HepG2 (cell line): ENCODE measurements at regions not wholly inside any gene's neighbourhood (a gene's known extent, or its start where the extent isn't known, plus 50 kb on each side); places are given as distances from the start of the nearest gene placed in this dataset.

Experiments used
- ATAC-seq: fragments of 200-7000 bp; cut with Tn5 transposase; 3 replicates; pipeline ENCODE4 v1.9.1; 2020; ENCODE audit warnings: mild to moderate bottlenecking, moderate library complexity
- BruUV-seq: library from RNA; stranded (reverse); fragments of 400-500 nt; replicated peaks from 2 replicates; lab custom pipeline; 2021; lab: Mats Ljungman, UMichigan
- CTCF ChIA-PET: fragments of 300-600 bp; formaldehyde crosslinking; extraction: SDS; loops from one replicate; lab custom pipeline; 2021; ENCODE audit warnings: low total read pairs, inconsistent platforms, low intra/inter-chr PET ratio; lab: Yijun Ruan, JAX
- POLR2A ChIA-PET: fragments of 350-600 bp; sonication (Branson Sonifier 250); formaldehyde crosslinking; loops from one replicate; lab custom pipeline; 2020; ENCODE audit warnings: antibody characterized with exemption, inconsistent platforms; lab: Yijun Ruan, JAX
- DNase-seq: peaks from one replicate; pipeline ENCODE4 v3.0.0-alpha.2; 2015; ENCODE audit warnings: low spot score
- FAIRE-seq: peaks from 3 replicates; lab custom pipeline; 2011; peaks lifted over from hg19 to GRCh38; lab: Jason Lieb, UNC
- H2AFZ ChIP-seq: one replicate; pipeline ENCODE4 v1.6.1; 2011; ENCODE audit warnings: low read length, inconsistent platforms
- H3K27ac ChIP-seq: fragments of 300-600 bp; 3 replicates; pipeline ENCODE4 v1.8.0; 2011; ENCODE audit warnings: mixed run types, mild to moderate bottlenecking, mixed read lengths, low read length, inconsistent platforms; ENCODE audit not compliant: insufficient read depth; ENCODE audit errors: extremely low read length
- H3K27me3 ChIP-seq, 2 experiments: fragments of 200-600 bp in 1 of 2; 2 replicates in 1 of 2; 3 replicates in 1 of 2; pipeline versions ENCODE4 v1.6.0 to v1.8.0; 2011; ENCODE audit warnings: low read length in 2 of 2, mild to moderate bottlenecking in 2 of 2, moderate library complexity in 2 of 2, inconsistent platforms in 1 of 2; ENCODE audit not compliant: insufficient read depth in 2 of 2, control insufficient read depth in 1 of 2
- H3K36me3 ChIP-seq, 2 experiments: fragments of 200-600 bp in 1 of 2; replicated peaks in 1 of 2; 2 replicates in 1 of 2; 3 replicates in 1 of 2; pipeline versions ENCODE4 v1.5.1 to v1.8.0; 2011; ENCODE audit warnings: low read length in 2 of 2, inconsistent platforms in 1 of 2; ENCODE audit not compliant: insufficient read depth in 2 of 2, control insufficient read depth in 1 of 2
- H3K4me1 ChIP-seq: 2 replicates; pipeline ENCODE4 v1.5.1; 2012; ENCODE audit warnings: low read length, inconsistent platforms; ENCODE audit not compliant: insufficient read depth
- H3K4me2 ChIP-seq: 2 replicates; pipeline ENCODE4 v1.6.0; 2011; ENCODE audit warnings: low read depth, low read length, inconsistent platforms
- H3K4me3 ChIP-seq, 3 experiments: fragments of 200-600 bp in 1 of 3; sonication (generic), shearing (Covaris generic) in 1 of 3; replicated peaks in 1 of 3; 2 replicates each; pipeline ENCODE4 v1.5.1; 2011 to 2016; ENCODE audit warnings: low read length in 3 of 3, inconsistent platforms in 2 of 3, low read depth in 2 of 3, mild to moderate bottlenecking in 2 of 3, control low read depth in 1 of 3, mixed read lengths in 1 of 3; ENCODE audit not compliant: insufficient read depth in 1 of 3
- H3K79me2 ChIP-seq: one replicate; pipeline ENCODE4 v1.6.1; 2011; ENCODE audit warnings: low read length, inconsistent platforms; ENCODE audit not compliant: insufficient read depth
- H3K9ac ChIP-seq: 2 replicates; pipeline ENCODE4 v1.6.0; 2011; ENCODE audit warnings: mild to moderate bottlenecking, low read depth, low read length, inconsistent platforms; ENCODE audit not compliant: insufficient read depth
- H3K9me3 ChIP-seq: 2 replicates; pipeline ENCODE4 v1.5.1; 2012; ENCODE audit warnings: mild to moderate bottlenecking, low read length
- H4K20me1 ChIP-seq: 2 replicates; pipeline ENCODE4 v1.6.0; 2011; ENCODE audit warnings: inconsistent platforms, mild to moderate bottlenecking, low read length, moderate library complexity; ENCODE audit not compliant: insufficient read depth
- ASH2L ChIP-seq: fragments of 300-600, 200-600 bp; sonication (generic); IDR thresholded peaks from 2 replicates; pipeline ENCODE4 v1.7.0; 2017; ENCODE audit warnings: low read depth, mild to moderate bottlenecking, moderate library complexity, mixed read lengths, low read length; ENCODE audit not compliant: insufficient read length
- CENPT ChIP-seq: sonication (generic); formaldehyde crosslinking; IDR thresholded peaks from 2 replicates; pipeline ENCODE4 v1.8.0; 2022; ENCODE audit warnings: low read depth, mild to moderate bottlenecking, moderate library complexity, missing genetic modification reagents
- CHD2 ChIP-seq: IDR thresholded peaks from 2 replicates; pipeline ENCODE4 v1.6.1; 2011; ENCODE audit warnings: low read depth, low read length, improper control_type of control experiment
- CREM ChIP-seq, 2 experiments: sonication (generic) in 1 of 2; formaldehyde crosslinking in 1 of 2; IDR thresholded peaks; 2 replicates each; pipeline versions ENCODE4 v1.4.0 to v1.6.1; 2016 to 2020; ENCODE audit warnings: antibody characterized with exemption in 1 of 2, mild to moderate bottlenecking in 1 of 2, missing genetic modification reagents in 1 of 2
- IKZF4 ChIP-seq: sonication (generic); formaldehyde crosslinking; IDR thresholded peaks from 2 replicates; pipeline ENCODE4 v1.5.1; 2020; ENCODE audit warnings: borderline replicate concordance, mild to moderate bottlenecking, low read depth, missing genetic modification reagents; ENCODE audit errors: not compliant biosample characterization
- SRSF4 ChIP-seq: fragments of 200-400 bp; formaldehyde crosslinking; IDR thresholded peaks from one replicate; pipeline ENCODE4 v1.6.1; 2018; ENCODE audit warnings: mild to moderate bottlenecking, low read depth, low read length, moderate library complexity; ENCODE audit not compliant: poor library complexity, severe bottlenecking
- TP53 ChIP-seq: sonication (generic); formaldehyde crosslinking; conservative IDR thresholded peaks from 2 replicates; pipeline ENCODE4 v1.4.0; 2020; ENCODE audit warnings: missing genetic modification reagents
- WIZ ChIP-seq: sonication (generic); formaldehyde crosslinking; IDR thresholded peaks from 2 replicates; pipeline ENCODE4 v1.5.1; 2020; ENCODE audit warnings: mild to moderate bottlenecking, missing genetic modification reagents
- ZC3H13 ChIP-seq: sonication (generic); formaldehyde crosslinking; IDR thresholded peaks from 2 replicates; pipeline ENCODE4 v1.8.1; 2023; ENCODE audit warnings: mild to moderate bottlenecking, missing genetic modification reagents, moderate library complexity
- ZC3H4 ChIP-seq: sonication (generic); formaldehyde crosslinking; IDR thresholded peaks from 2 replicates; pipeline ENCODE4 v1.4.0; 2020; ENCODE audit warnings: missing genetic modification reagents, borderline replicate concordance
- ZNF124 ChIP-seq: sonication (generic); formaldehyde crosslinking; IDR thresholded peaks from 2 replicates; pipeline ENCODE4 v1.4.0; 2020; ENCODE audit warnings: missing genetic modification reagents
- ZNF160 ChIP-seq: sonication (generic); formaldehyde crosslinking; IDR thresholded peaks from 2 replicates; pipeline ENCODE4 v1.8.0; 2022; ENCODE audit warnings: mild to moderate bottlenecking, inconsistent platforms, missing genetic modification reagents
- ZNF331 ChIP-seq: sonication (generic); formaldehyde crosslinking; IDR thresholded peaks from 2 replicates; pipeline ENCODE4 v1.4.0; 2020; ENCODE audit warnings: missing genetic modification reagents
- ZNF660 ChIP-seq: sonication (generic); formaldehyde crosslinking; IDR thresholded peaks from 2 replicates; pipeline ENCODE4 v1.5.1; 2020; ENCODE audit warnings: mild to moderate bottlenecking, low read depth, missing genetic modification reagents, borderline replicate concordance
- WGBS: methylation state at CpG from one replicate; pipeline ENCODE4 v1.1.6; 2017; ENCODE audit warnings: low lambda C conversion rate; 5-methylcytosine and 5-hydroxymethylcytosine counted together
- in situ Hi-C: cut with HindIII; loops from 2 replicates; pipeline ENCODE4 v1.10.0; 2017; ENCODE audit warnings: low pct_unique_long_range_greater_than_20kb; ENCODE audit not compliant: extremely low pct_ligation_motif_present
- intact Hi-C: fragments of 100-400 bp; cut with micrococcal nuclease; formaldehyde crosslinking; loops from one replicate; pipeline ENCODE4 v1.10.0; 2022; ENCODE audit not compliant: unreplicated experiment
- TF ChIP-seq, protein P1 (sequence below): sonication (generic); formaldehyde crosslinking; IDR thresholded peaks from 2 replicates; pipeline ENCODE4 v1.4.0; 2020; ENCODE audit warnings: missing genetic modification reagents

- WGBS, result 0% methylated on average over 1 of the region's 1 CpG
- no peaks in the 10 kb centered on the region for H3K27me3 ChIP-seq
- FAIRE-seq (no peak), DNase-seq (no peak), ATAC-seq (no peak)
- CTCF ChIA-PET, result no interaction called here
- no peak overlapping the region for H2AFZ ChIP-seq
- no peaks in the 10 kb centered on the region for H4K20me1 ChIP-seq
- H3K4me1 ChIP-seq, result no peaks in the 10 kb centered on the region
- no peak for TF ChIP-seq CHD2
- TF ChIP-seq IKZF4 (CRISPR knock-in tag), result no peak
- no peak for TF ChIP-seq ZNF160 (CRISPR knock-in tag)
- no peak for TF ChIP-seq ZC3H13
- no peak for TF ChIP-seq SRSF4
- TF ChIP-seq WIZ (CRISPR knock-in tag), result no peak
- TF ChIP-seq ZNF124, result no peak
- TF ChIP-seq ZC3H4 (CRISPR knock-in tag), result no peak
- no peak for TF ChIP-seq ASH2L
- TF ChIP-seq, protein P1, sequence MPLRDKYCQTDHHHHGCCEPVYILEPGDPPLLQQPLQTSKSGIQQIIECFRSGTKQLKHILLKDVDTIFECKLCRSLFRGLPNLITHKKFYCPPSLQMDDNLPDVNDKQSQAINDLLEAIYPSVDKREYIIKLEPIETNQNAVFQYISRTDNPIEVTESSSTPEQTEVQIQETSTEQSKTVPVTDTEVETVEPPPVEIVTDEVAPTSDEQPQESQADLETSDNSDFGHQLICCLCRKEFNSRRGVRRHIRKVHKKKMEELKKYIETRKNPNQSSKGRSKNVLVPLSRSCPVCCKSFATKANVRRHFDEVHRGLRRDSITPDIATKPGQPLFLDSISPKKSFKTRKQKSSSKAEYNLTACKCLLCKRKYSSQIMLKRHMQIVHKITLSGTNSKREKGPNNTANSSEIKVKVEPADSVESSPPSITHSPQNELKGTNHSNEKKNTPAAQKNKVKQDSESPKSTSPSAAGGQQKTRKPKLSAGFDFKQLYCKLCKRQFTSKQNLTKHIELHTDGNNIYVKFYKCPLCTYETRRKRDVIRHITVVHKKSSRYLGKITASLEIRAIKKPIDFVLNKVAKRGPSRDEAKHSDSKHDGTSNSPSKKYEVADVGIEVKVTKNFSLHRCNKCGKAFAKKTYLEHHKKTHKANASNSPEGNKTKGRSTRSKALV, result no peak
- no peak for TF ChIP-seq ZNF331 (CRISPR knock-in tag)
- no peak for TF ChIP-seq CREM (IDR thresholded peaks at IDR 0.05)
- no peak for TF ChIP-seq CREM (CRISPR knock-in tag; IDR thresholded peaks at IDR 0.05)
- no peak for TF ChIP-seq CENPT (CRISPR knock-in tag)
- no peak for TF ChIP-seq TP53 (CRISPR knock-in tag)
- no peak for TF ChIP-seq ZNF660 (CRISPR knock-in tag)
- H3K9me3 ChIP-seq, result no peaks in the 10 kb centered on the region
- no peak overlapping the region for H3K4me2 ChIP-seq
- no peak overlapping the region for H3K4me3 ChIP-seq
- H3K27ac ChIP-seq, result no peak overlapping the region
- H3K36me3 ChIP-seq, result no peaks in the 10 kb centered on the region
- H3K79me2 ChIP-seq, result no peaks in the 10 kb centered on the region
- intact Hi-C loops, result no loop called here
- in situ Hi-C loops, result no loop called here
- no TSS peak for BruUV-seq
- H3K9ac ChIP-seq, result no peak overlapping the region
- POLR2A ChIA-PET, result no interaction called here
These were observed 342.4 kb downstream of the RASEF start for GRCh38 chr9:82720515-82720914.
